Lower lobe of right lung (tissue), 2 donors: ENCODE measurements at regions not wholly inside any gene's neighbourhood (a gene's known extent, or its start where the extent isn't known, plus 50 kb on each side); places are given as distances from the start of the nearest gene placed in this dataset.
A peak's percentile ranks its signal among the peaks of the same experiment; 100 is the strongest.

Experiments used
- ATAC-seq, 2 donors: fragments of 200-7000 bp; cut with Tn5 transposase; one replicate each; pipeline ENCODE4 v1.9.1; 2020 to 2022; ENCODE audit warnings: mild to moderate bottlenecking in 2 of 2, moderate library complexity in 2 of 2
- DNase-seq: peaks from one replicate; pipeline ENCODE4 v3.0.0-alpha.2; 2020
- H3K27ac ChIP-seq: fragments of 200-600 bp; one replicate; pipeline ENCODE4 v1.8.0; 2022
- H3K27me3 ChIP-seq: fragments of 200-600 bp; one replicate; pipeline ENCODE4 v1.8.0; 2022; ENCODE audit warnings: low read depth
- H3K36me3 ChIP-seq: fragments of 200-600 bp; one replicate; pipeline ENCODE4 v1.8.0; 2022; ENCODE audit warnings: mild to moderate bottlenecking
- H3K4me1 ChIP-seq: fragments of 200-600 bp; one replicate; pipeline ENCODE4 v1.8.0; 2022
- H3K4me3 ChIP-seq: fragments of 200-600 bp; one replicate; pipeline ENCODE4 v1.8.0; 2022; ENCODE audit warnings: mild to moderate bottlenecking
- H3K9me3 ChIP-seq: fragments of 200-600 bp; one replicate; pipeline ENCODE4 v1.8.0; 2022
- CTCF ChIP-seq: fragments of 200-600 bp; IDR thresholded peaks from one replicate; pipeline ENCODE4 v1.8.0; 2022; ENCODE audit warnings: antibody characterized with exemption, mild to moderate bottlenecking
- intact Hi-C: fragments of 100-400 bp; cut with DNase I; formaldehyde crosslinking; loops from one replicate; pipeline ENCODE4 v1.11.0; 2022
- donor health status: DM: no; HTN: yes; CAD: no; lungs with severe emphysema.

- Histone ChIP-seq H3K36me3 (no peaks in the 10 kb centered on the region), H3K27me3 (no peaks in the 10 kb centered on the region), H3K4me3 (no peak overlapping the region), H3K27ac (peak overlapping the region; percentile 76), H3K9me3 (no peaks in the 10 kb centered on the region), H3K4me1 (no peaks in the 10 kb centered on the region)
- DNase-seq: peak; percentile 55
- TF ChIP-seq CTCF: no peak
- intact Hi-C loops: no loop called here
- peak; percentile 92 to 95 for ATAC-seq
These were observed 204.1 kb upstream of the DMD start for GRCh38 chrX:33415459-33415858.

- no peaks in the 10 kb centered on the region for H3K27me3 ChIP-seq
- no peaks in the 10 kb centered on the region for H3K9me3 ChIP-seq
- no peak for TF ChIP-seq CTCF
- H3K4me3 ChIP-seq: no peak overlapping the region
- intact Hi-C loops: no loop called here
- H3K36me3 ChIP-seq: no peaks in the 10 kb centered on the region
- DNase-seq (no peak), ATAC-seq (no peak)
- H3K4me1 ChIP-seq: no peaks in the 10 kb centered on the region
- no peak overlapping the region for H3K27ac ChIP-seq
These were observed 174.2 kb upstream of the DMD start for GRCh38 chrX:33385546-33385945.

- no peak for DNase-seq
These were observed 168.5 kb upstream of the DMD start for GRCh38 chrX:33379839-33380238.

GRCh38 chrX:33357606-33358005 is 146.3 kb upstream of the DMD start:
- no peaks in the 10 kb centered on the region for H3K4me1 ChIP-seq
- no peaks in the 10 kb centered on the region for H3K36me3 ChIP-seq
- no peak overlapping the region for H3K27ac ChIP-seq
- DNase-seq (no peak), ATAC-seq (no peak)
- no peaks in the 10 kb centered on the region for H3K27me3 ChIP-seq
- H3K9me3 ChIP-seq: no peaks in the 10 kb centered on the region
- intact Hi-C loops: no loop called here
- no peak for TF ChIP-seq CTCF
- no peak overlapping the region for H3K4me3 ChIP-seq

More at GRCh38 chrX:33379839-33380238, 168.5 kb upstream of the DMD start:
- Histone ChIP-seq H3K36me3 (no peaks in the 10 kb centered on the region), H3K27me3 (no peaks in the 10 kb centered on the region), H3K9me3 (no peaks in the 10 kb centered on the region), H3K27ac (no peak overlapping the region), H3K4me1 (no peaks in the 10 kb centered on the region), H3K4me3 (no peak overlapping the region)
- ATAC-seq: no peak
- intact Hi-C loops: no loop called here
- TF ChIP-seq CTCF: no peak

- Histone ChIP-seq H3K27ac (no peak overlapping the region), H3K4me3 (peak overlapping the region; percentile 14), H3K4me1 (no peaks in the 10 kb centered on the region), H3K36me3 (no peaks in the 10 kb centered on the region), H3K27me3 (no peaks in the 10 kb centered on the region), H3K9me3 (no peaks in the 10 kb centered on the region)
- TF ChIP-seq CTCF: no peak
- intact Hi-C loops: no loop called here
- ATAC-seq: no peak
- DNase-seq: no peak
These were observed 127.9 kb upstream of the DMD start for GRCh38 chrX:33339219-33339618.

- Histone ChIP-seq H3K36me3 (no peaks in the 10 kb centered on the region), H3K27ac (no peak overlapping the region), H3K4me1 (no peaks in the 10 kb centered on the region), H3K27me3 (no peaks in the 10 kb centered on the region), H3K4me3 (no peak overlapping the region), H3K9me3 (no peaks in the 10 kb centered on the region)
- TF ChIP-seq CTCF: peak; percentile 27
- intact Hi-C loops: no loop called here
- DNase-seq: no peak
- peak in 1 of 2 donors; percentile 68 for ATAC-seq
These were observed 125.4 kb upstream of the DMD start for GRCh38 chrX:33336783-33337182.
